Prostate gland (tissue), 2 donors: ENCODE measurements at regions not wholly inside any gene's neighbourhood (a gene's known extent, or its start where the extent isn't known, plus 50 kb on each side); places are given as distances from the start of the nearest gene placed in this dataset.
"Not testable (repeated sequence)": the region's sequence is repeated elsewhere in the genome, so short reads cannot be mapped to it uniquely, and the experiment has no call there.

Source experiments
- POLR2A ChIP-seq: fragments of 450-650 bp; IDR thresholded peaks from one replicate; pipeline ENCODE4 v1.6.1; 2016; ENCODE audit warnings: antibody characterized with exemption, mild to moderate bottlenecking
- POLR2AphosphoS5 ChIP-seq: sonication (generic); formaldehyde crosslinking; IDR thresholded peaks from one replicate; pipeline ENCODE4 v1.6.1; 2017; ENCODE audit warnings: antibody characterized with exemption
- TF ChIP-seq, protein P1 (sequence below), 4 experiments: fragments of 200-600 bp in 2 of 4; fragments of 450-650 bp in 2 of 4; sonication (generic) in 2 of 4; IDR thresholded peaks; 1 replicate in 3 of 4; 2 replicates in 1 of 4; pipeline ENCODE4 v1.5.1; 2016 to 2019; ENCODE audit warnings: antibody characterized with exemption in 4 of 4, mild to moderate bottlenecking in 2 of 4, moderate library complexity in 2 of 4

DNA sequence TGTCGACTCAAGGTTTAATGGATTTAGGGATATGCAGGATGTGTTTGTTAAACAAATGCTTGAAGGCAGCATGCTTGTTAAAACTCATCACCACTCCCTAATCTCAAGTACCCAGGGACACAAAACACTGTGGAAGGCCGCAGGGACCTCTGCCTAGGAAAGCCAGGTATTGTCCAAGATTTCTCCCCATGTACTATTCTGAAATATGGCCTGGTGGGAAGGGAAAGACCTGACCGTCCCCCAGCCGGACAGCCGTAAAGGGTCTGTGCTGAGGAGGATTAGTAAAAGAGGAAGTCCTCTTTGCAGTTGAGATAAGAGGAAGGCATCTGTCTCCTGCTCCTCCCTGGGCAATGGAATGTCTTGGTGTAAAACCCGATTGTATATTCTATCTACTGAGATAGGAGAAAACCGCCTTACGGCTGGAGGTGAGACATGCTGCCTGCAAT lies 85.3 kb upstream of the ZNF322 start:
- TF ChIP-seq, protein P1, sequence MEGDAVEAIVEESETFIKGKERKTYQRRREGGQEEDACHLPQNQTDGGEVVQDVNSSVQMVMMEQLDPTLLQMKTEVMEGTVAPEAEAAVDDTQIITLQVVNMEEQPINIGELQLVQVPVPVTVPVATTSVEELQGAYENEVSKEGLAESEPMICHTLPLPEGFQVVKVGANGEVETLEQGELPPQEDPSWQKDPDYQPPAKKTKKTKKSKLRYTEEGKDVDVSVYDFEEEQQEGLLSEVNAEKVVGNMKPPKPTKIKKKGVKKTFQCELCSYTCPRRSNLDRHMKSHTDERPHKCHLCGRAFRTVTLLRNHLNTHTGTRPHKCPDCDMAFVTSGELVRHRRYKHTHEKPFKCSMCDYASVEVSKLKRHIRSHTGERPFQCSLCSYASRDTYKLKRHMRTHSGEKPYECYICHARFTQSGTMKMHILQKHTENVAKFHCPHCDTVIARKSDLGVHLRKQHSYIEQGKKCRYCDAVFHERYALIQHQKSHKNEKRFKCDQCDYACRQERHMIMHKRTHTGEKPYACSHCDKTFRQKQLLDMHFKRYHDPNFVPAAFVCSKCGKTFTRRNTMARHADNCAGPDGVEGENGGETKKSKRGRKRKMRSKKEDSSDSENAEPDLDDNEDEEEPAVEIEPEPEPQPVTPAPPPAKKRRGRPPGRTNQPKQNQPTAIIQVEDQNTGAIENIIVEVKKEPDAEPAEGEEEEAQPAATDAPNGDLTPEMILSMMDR (IDR thresholded peaks at IDR 0.05): not testable (repeated sequence)
- TF ChIP-seq POLR2AphosphoS5, POLR2A: not testable (repeated sequence)
